Body of pancreas (tissue), 4 donors: ENCODE measurements at regions not wholly inside any gene's neighbourhood (a gene's known extent, or its start where the extent isn't known, plus 50 kb on each side); places are given as distances from the start of the nearest gene placed in this dataset.

ENCODE experiments used
- ATAC-seq: fragments of 150-250 bp; one replicate; pipeline ENCODE4 v1.9.1; 2016
- DNase-seq, 4 donors: peaks; one replicate each; pipeline ENCODE4 v3.0.0-alpha.2; 2019
- H3K27ac ChIP-seq, 4 donors: fragments of 200-600 bp; sonication (generic); 1 replicate in 3 of 4; 2 replicates in 1 of 4; pipeline versions ENCODE4 v1.5.1 to v1.6.1; 2016 to 2019; ENCODE audit warnings: mild to moderate bottlenecking in 1 of 4, mixed read lengths in 1 of 4, moderate library complexity in 1 of 4
- H3K27me3 ChIP-seq, 2 donors: fragments of 200-600 bp; sonication (generic); one replicate each; pipeline ENCODE4 v1.6.0; 2016; ENCODE audit warnings: mild to moderate bottlenecking in 1 of 2
- H3K36me3 ChIP-seq, 2 donors: fragments of 200-600 bp; sonication (generic); replicated peaks in 1 of 2; 2 replicates each; pipeline ENCODE4 v1.5.1; 2016; ENCODE audit warnings: low read depth in 2 of 2; ENCODE audit not compliant: insufficient read depth in 1 of 2
- H3K4me1 ChIP-seq: fragments of 200-600 bp; sonication (generic); one replicate; pipeline ENCODE4 v1.6.0; 2016
- H3K4me3 ChIP-seq, 2 donors: fragments of 200-600 bp; sonication (generic); 1 replicate in 1 of 2; 2 replicates in 1 of 2; pipeline ENCODE4 v1.5.1; 2016 to 2019
- H3K9me3 ChIP-seq, 3 donors: fragments of 200-600 bp; sonication (generic); 1 replicate in 2 of 3; 2 replicates in 1 of 3; pipeline ENCODE4 v1.5.1; 2016
- POLR2A ChIP-seq, 3 donors: fragments of 450-650 bp; IDR thresholded peaks; one replicate each; pipeline ENCODE4 v1.6.1; 2016; ENCODE audit warnings: antibody characterized with exemption in 3 of 3, mild to moderate bottlenecking in 2 of 3
- WGBS, 2 donors: methylation state at CpG; one replicate each; pipeline ENCODE4 v1.1.5; 2017; 5-methylcytosine and 5-hydroxymethylcytosine counted together
- intact Hi-C: fragments of 100-400 bp; cut with DNase I; formaldehyde crosslinking; loops from one replicate; pipeline ENCODE4 v1.15.1; 2023
- TF ChIP-seq, protein P1 (sequence below), 7 experiments: fragments of 450-650 bp in 4 of 7; fragments of 200-600 bp in 3 of 7; sonication (generic) in 3 of 7; IDR thresholded peaks; one replicate each; pipeline ENCODE4 v1.5.1; 2016 to 2019; ENCODE audit warnings: antibody characterized with exemption in 7 of 7

DNA sequence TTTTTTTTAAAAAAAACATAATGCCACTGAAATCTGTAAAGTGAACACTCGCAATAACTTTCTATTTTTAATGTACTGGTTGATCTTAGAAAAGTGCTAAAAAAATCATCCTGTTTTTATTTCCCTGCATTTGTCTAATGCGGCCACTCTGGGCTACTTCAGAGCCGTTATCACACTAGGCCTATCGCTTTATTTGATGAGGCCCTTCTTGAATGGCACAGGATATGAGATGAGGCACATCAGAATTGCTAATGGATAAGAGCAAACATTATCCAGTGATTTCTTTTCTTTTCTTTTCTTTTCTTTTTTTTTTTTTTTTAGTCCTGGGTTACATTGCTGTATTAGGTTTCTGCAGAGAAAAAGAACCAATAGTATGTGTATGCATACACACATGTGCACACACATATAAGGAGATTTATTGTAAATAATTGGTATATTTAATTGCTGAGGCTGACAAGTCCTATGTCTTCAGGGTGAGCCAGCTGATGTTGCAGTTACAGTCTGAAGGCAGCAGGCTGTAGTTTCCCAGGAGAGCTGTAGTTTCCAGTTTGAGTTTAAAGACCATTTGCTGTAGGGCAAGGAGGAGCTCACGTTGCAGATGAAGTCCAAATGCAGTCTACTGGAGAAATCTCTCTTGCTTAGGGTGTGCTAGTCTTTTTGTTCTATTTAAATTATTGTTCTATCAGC is 391.7 kb downstream of the MED10 start:
- 63 to 73% methylated on average over 5 of the region's 5 CpGs for WGBS, 2 donors
- Histone ChIP-seq H3K4me3 (no peak overlapping the region), H3K36me3 (no peaks in the 10 kb centered on the region), H3K27ac (no peak overlapping the region), H3K27me3 (no peaks in the 10 kb centered on the region), H3K9me3 (no peaks in the 10 kb centered on the region), H3K4me1 (no peaks in the 10 kb centered on the region)
- ATAC-seq (no peak), DNase-seq (no peak)
- intact Hi-C loops: no loop called here
- no peak for TF ChIP-seq POLR2A (IDR thresholded peaks at IDR 0.05)
- TF ChIP-seq, protein P1, sequence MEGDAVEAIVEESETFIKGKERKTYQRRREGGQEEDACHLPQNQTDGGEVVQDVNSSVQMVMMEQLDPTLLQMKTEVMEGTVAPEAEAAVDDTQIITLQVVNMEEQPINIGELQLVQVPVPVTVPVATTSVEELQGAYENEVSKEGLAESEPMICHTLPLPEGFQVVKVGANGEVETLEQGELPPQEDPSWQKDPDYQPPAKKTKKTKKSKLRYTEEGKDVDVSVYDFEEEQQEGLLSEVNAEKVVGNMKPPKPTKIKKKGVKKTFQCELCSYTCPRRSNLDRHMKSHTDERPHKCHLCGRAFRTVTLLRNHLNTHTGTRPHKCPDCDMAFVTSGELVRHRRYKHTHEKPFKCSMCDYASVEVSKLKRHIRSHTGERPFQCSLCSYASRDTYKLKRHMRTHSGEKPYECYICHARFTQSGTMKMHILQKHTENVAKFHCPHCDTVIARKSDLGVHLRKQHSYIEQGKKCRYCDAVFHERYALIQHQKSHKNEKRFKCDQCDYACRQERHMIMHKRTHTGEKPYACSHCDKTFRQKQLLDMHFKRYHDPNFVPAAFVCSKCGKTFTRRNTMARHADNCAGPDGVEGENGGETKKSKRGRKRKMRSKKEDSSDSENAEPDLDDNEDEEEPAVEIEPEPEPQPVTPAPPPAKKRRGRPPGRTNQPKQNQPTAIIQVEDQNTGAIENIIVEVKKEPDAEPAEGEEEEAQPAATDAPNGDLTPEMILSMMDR (IDR thresholded peaks at IDR 0.05): no peak

DNA sequence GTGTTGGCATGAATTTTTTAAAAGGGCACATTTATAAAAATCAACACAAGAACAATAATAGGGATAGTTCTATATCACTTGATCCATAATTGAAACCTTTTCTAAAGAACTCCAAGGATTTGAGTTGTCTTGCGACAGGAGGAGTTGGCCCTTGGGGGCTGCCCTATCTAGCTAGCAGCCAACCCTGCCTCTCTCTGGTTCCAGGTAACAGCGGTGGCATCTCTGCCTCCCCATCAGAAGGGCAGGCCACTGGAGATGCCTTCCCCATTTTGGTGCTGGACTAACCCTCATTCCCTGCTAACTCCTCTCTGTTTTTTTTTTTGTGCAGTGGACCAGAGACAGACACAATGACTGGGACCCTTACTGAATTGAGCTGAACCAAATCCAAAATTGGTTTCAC is 393.0 kb downstream of the MED10 start:
- Histone ChIP-seq H3K27me3 (no peaks in the 10 kb centered on the region), H3K9me3 (no peaks in the 10 kb centered on the region), H3K36me3 (no peaks in the 10 kb centered on the region), H3K27ac (no peak overlapping the region), H3K4me3 (no peak overlapping the region), H3K4me1 (no peaks in the 10 kb centered on the region)
- ATAC-seq (no peak), DNase-seq (no peak)
- intact Hi-C loops: no loop called here
- TF ChIP-seq POLR2A (IDR thresholded peaks at IDR 0.05): no peak
- TF ChIP-seq, protein P1 (IDR thresholded peaks at IDR 0.05): no peak
- 86 to 87% methylated on average over 2 of the region's 2 CpGs for WGBS, 2 donors

DNA sequence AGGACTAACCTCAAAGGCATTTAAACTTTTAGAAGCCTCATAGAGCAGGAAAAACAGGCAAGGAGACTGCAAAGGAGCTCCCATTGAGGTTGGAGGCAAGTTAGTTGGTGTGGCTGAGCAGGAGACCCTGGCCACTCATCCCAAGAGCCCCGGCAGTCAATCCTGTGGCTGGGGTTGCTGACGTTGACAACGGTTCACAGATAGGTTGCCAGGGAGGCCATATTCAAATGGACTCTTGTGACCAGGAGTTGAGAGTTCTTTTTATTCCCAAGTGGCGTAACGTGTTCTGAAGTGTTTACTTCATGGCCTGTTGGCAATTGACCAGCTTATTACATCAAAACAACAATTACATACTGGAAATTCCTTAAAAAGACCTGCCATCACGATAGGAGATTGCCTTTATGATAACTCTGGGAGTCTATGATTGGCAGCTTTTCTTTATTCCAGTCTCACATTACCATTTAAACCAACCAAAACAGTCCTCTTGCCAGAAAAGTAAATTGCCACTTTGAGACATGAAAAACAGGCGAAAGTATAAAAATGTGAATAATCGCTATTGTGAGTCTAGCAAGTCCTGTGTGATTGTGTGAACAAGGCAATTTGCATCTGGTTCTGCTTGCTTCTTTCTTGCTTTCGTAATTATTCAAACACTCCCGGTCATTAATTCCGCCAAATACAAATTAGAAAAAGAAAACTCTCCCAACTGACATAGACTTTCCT is 394.9 kb downstream of the MED10 start:
- WGBS, 2 donors: 67 to 71% methylated on average over 11 of the region's 11 CpGs
- Histone ChIP-seq H3K27me3 (no peaks in the 10 kb centered on the region), H3K4me1 (no peaks in the 10 kb centered on the region), H3K27ac (no peak overlapping the region), H3K4me3 (no peak overlapping the region), H3K9me3 (no peaks in the 10 kb centered on the region), H3K36me3 (no peaks in the 10 kb centered on the region)
- TF ChIP-seq, protein P1 (IDR thresholded peaks at IDR 0.05): no peak
- TF ChIP-seq POLR2A (IDR thresholded peaks at IDR 0.05): no peak
- DNase-seq (no peak), ATAC-seq (no peak)
- intact Hi-C loops: no loop called here

DNA sequence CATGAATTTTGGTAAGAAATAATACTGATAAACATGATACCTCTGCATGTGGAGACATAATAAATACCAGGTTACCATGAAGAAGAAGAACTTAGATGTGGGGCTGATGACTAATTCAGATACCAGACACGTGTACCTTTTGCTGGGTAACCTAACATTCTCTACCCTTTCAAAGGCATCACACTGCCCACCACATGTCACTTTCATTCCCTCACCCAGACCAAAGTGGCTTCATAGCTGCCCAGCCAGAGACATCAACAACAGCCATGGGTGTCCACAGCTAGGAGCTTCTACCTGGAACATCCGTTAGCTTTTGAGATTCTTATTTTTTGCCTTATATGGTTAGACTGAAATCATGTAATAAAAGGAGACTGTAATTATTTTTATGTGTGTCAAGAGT is 396.8 kb downstream of the MED10 start:
- 66 to 79% methylated on average over 2 of the region's 2 CpGs for WGBS, 2 donors
- no peak overlapping the region for H3K4me3 ChIP-seq
- H3K9me3 ChIP-seq: no peaks in the 10 kb centered on the region
- no peak overlapping the region for H3K27ac ChIP-seq
- no peaks in the 10 kb centered on the region for H3K27me3 ChIP-seq
- TF ChIP-seq, protein P1 (IDR thresholded peaks at IDR 0.05): no peak
- no peak for TF ChIP-seq POLR2A (IDR thresholded peaks at IDR 0.05)
- no peak for DNase-seq
- H3K4me1 ChIP-seq: no peaks in the 10 kb centered on the region
- intact Hi-C loops: no loop called here
- H3K36me3 ChIP-seq: no peaks in the 10 kb centered on the region
- ATAC-seq: no peak

DNA sequence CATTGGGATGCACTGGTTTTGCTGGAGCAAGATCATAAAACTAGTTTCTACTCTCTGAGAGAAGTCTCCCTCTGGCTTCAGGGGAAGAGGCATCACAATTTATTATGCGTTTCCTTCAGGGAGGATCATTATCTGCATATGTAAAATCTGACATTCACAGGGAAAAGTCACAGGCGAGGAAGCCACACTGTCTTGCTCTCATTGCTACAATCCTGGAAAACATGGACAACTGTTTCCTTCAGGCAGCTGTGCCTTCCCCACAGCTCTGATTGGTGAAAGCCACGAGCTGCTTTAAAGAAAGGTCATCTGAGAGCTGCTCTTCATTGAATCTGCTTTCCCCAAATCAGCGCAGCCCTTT is 397.8 kb downstream of the MED10 start:
- Histone ChIP-seq H3K27me3 (no peaks in the 10 kb centered on the region), H3K4me3 (no peak overlapping the region), H3K36me3 (no peaks in the 10 kb centered on the region), H3K27ac (no peak overlapping the region), H3K9me3 (no peaks in the 10 kb centered on the region), H3K4me1 (no peaks in the 10 kb centered on the region)
- DNase-seq (no peak), ATAC-seq (no peak)
- WGBS, 2 donors: 36 to 54% methylated on average over 4 of the region's 4 CpGs
- TF ChIP-seq POLR2A (IDR thresholded peaks at IDR 0.05): no peak
- TF ChIP-seq, protein P1 (IDR thresholded peaks at IDR 0.05): no peak
- intact Hi-C loops: no loop called here
